A549 (cell line): ENCODE measurements at regions not wholly inside any gene's neighbourhood (a gene's known extent, or its start where the extent isn't known, plus 50 kb on each side); places are given as distances from the start of the nearest gene placed in this dataset.

Experiments used
- ATAC-seq, 2 experiments: fragments of 200-7000 bp in 1 of 2; fragments of >200 bp in 1 of 2; cut with Nextera tagmentation in 1 of 2; cut with Tn5 transposase in 1 of 2; 3 replicates each; pipeline versions ENCODE4 v1.8.0 to v1.9.1; 2018 to 2020; ENCODE audit warnings: mild to moderate bottlenecking in 1 of 2, moderate library complexity in 1 of 2
- CTCF ChIA-PET: fragments of 300-600 bp; sonication (Branson Sonifier 250); formaldehyde crosslinking; extraction: SDS; loops from one replicate; lab custom pipeline; 2021; ENCODE audit warnings: antibody characterized with exemption, inconsistent platforms; lab: Yijun Ruan, JAX
- POLR2A ChIA-PET: fragments of 350-600 bp; formaldehyde crosslinking; extraction: SDS; loops from one replicate; lab custom pipeline; 2021; ENCODE audit warnings: antibody characterized with exemption, inconsistent platforms; lab: Yijun Ruan, JAX
- DNase-seq, 2 experiments: peaks; one replicate each; pipeline versions ENCODE4 v3.0.0 to v3.0.0-alpha.2; 2011 to 2016; ENCODE audit warnings: low read depth in 1 of 2, low spot score in 1 of 2
- FAIRE-seq: peaks from 2 replicates; lab custom pipeline; 2011; peaks lifted over from hg19 to GRCh38; lab: Jason Lieb, UNC
- H3K27ac ChIP-seq, 2 experiments: fragments of >200 bp; sonication (Bioruptor Twin); formaldehyde crosslinking; 3 replicates each; pipeline ENCODE4 v1.5.1; 2016 to 2017
- H3K4me1 ChIP-seq: fragments of >200 bp; sonication (Bioruptor Twin); formaldehyde crosslinking; 3 replicates; pipeline ENCODE4 v1.6.1; 2016
- H3K4me2 ChIP-seq: fragments of >200 bp; sonication (Bioruptor Twin); formaldehyde crosslinking; 3 replicates; pipeline ENCODE4 v1.6.1; 2016
- H3K4me3 ChIP-seq: fragments of >200 bp; sonication (Bioruptor Twin); formaldehyde crosslinking; 3 replicates; pipeline ENCODE4 v1.5.1; 2016
- H3K9me3 ChIP-seq: fragments of >200 bp; sonication (Bioruptor Twin); formaldehyde crosslinking; 3 replicates; pipeline ENCODE4 v1.6.1; 2016
- BCL3 ChIP-seq: fragments of >200 bp; sonication (Bioruptor Twin); formaldehyde crosslinking; IDR thresholded peaks from 3 replicates; pipeline ENCODE4 v1.6.1; 2016
- CBX2 ChIP-seq: fragments of 200-600 bp; sonication (generic); IDR thresholded peaks from 2 replicates; pipeline ENCODE4 v1.6.1; 2016; ENCODE audit warnings: low read depth, mild to moderate bottlenecking, borderline replicate concordance
- CBX8 ChIP-seq: fragments of 200-600 bp; sonication (generic); IDR thresholded peaks from 2 replicates; pipeline ENCODE4 v1.6.1; 2016
- CEBPB ChIP-seq, 2 experiments: fragments of >200 bp in 1 of 2; sonication (Bioruptor Twin) in 1 of 2; formaldehyde crosslinking in 1 of 2; IDR thresholded peaks; 2 replicates each; pipeline ENCODE4 v1.6.1; 2012 to 2016
- E2F6 ChIP-seq: IDR thresholded peaks from 2 replicates; pipeline ENCODE4 v1.6.1; 2012; ENCODE audit warnings: low read depth, borderline replicate concordance
- ESRRA ChIP-seq: fragments of 150-350 bp; IDR thresholded peaks from 2 replicates; pipeline ENCODE4 v1.6.1; 2014; ENCODE audit warnings: mild to moderate bottlenecking, low read length, borderline replicate concordance
- FOSB ChIP-seq: fragments of 250-450 bp; sonication (Bioruptor Pico); IDR thresholded peaks from 2 replicates; pipeline ENCODE4 v1.5.0; 2020; ENCODE audit warnings: mild to moderate bottlenecking, moderate library complexity
- HDAC2 ChIP-seq: fragments of 200-600 bp; sonication (generic); IDR thresholded peaks from 2 replicates; pipeline ENCODE4 v1.6.1; 2016
- HEYL ChIP-seq: fragments of 250-450 bp; sonication (Bioruptor Pico); IDR thresholded peaks from 2 replicates; pipeline ENCODE4 v1.8.0; 2021; ENCODE audit warnings: mild to moderate bottlenecking, moderate library complexity
- HOXB5 ChIP-seq: fragments of 250-450 bp; sonication (Bioruptor Pico); IDR thresholded peaks from 2 replicates; pipeline ENCODE4 v1.5.0; 2020; ENCODE audit warnings: mild to moderate bottlenecking, moderate library complexity
- MAZ ChIP-seq: fragments of 150-350 bp; IDR thresholded peaks from 2 replicates; pipeline ENCODE4 v1.6.1; 2014; ENCODE audit warnings: antibody characterized with exemption, low read depth, low read length, borderline replicate concordance
- MYC ChIP-seq: IDR thresholded peaks from 2 replicates; pipeline ENCODE4 v1.6.1; 2012; ENCODE audit warnings: mild to moderate bottlenecking, inconsistent platforms, low read length, improper control_type of control experiment, borderline replicate concordance
- NPAS2 ChIP-seq: fragments of 250-450 bp; sonication (Bioruptor Pico); IDR thresholded peaks from 2 replicates; pipeline ENCODE4 v1.8.0; 2022; ENCODE audit warnings: mild to moderate bottlenecking, moderate library complexity, borderline replicate concordance
- NR3C1 ChIP-seq: fragments of >200 bp; sonication (Bioruptor Twin); formaldehyde crosslinking; IDR thresholded peaks from 3 replicates; pipeline ENCODE4 v1.6.1; 2017
- PBX3 ChIP-seq: IDR thresholded peaks from 2 replicates; pipeline ENCODE4 v1.6.1; 2012
- POLR2AphosphoS2 ChIP-seq: conservative IDR thresholded peaks from 2 replicates; pipeline ENCODE4 v1.6.1; 2012; ENCODE audit warnings: low read length, improper control_type of control experiment, inconsistent platforms
- RARB ChIP-seq: fragments of 250-450 bp; sonication (Bioruptor Pico); IDR thresholded peaks from 2 replicates; pipeline ENCODE4 v1.8.0; 2021; ENCODE audit warnings: mild to moderate bottlenecking, moderate library complexity
- RNF2 ChIP-seq: fragments of 200-600 bp; sonication (generic); IDR thresholded peaks from 2 replicates; pipeline ENCODE4 v1.6.1; 2016; ENCODE audit warnings: low read depth, mild to moderate bottlenecking, antibody characterized with exemption, moderate library complexity, borderline replicate concordance
- SMC3 ChIP-seq: fragments of >200 bp; sonication (Bioruptor Twin); formaldehyde crosslinking; IDR thresholded peaks from 3 replicates; pipeline ENCODE4 v1.6.1; 2018; ENCODE audit warnings: inconsistent platforms
- TP53 ChIP-seq: fragments of 250-450 bp; sonication (Bioruptor Pico); IDR thresholded peaks from 2 replicates; pipeline ENCODE4 v1.5.0; 2021; ENCODE audit warnings: mild to moderate bottlenecking, moderate library complexity
- ZC3H11A ChIP-seq: fragments of 450-650 bp; IDR thresholded peaks from 2 replicates; pipeline ENCODE4 v1.6.1; 2014; ENCODE audit warnings: antibody characterized with exemption, mild to moderate bottlenecking
- WGBS: methylation state at CpG from one replicate; pipeline ENCODE4 v1.1.6; 2017; ENCODE audit errors: missing lambda C conversion rate; 5-methylcytosine and 5-hydroxymethylcytosine counted together
- TF ChIP-seq, protein P1 (sequence below): fragments of >200 bp; sonication (Bioruptor Twin); formaldehyde crosslinking; IDR thresholded peaks from 3 replicates; pipeline ENCODE4 v1.5.1; 2016

DNA sequence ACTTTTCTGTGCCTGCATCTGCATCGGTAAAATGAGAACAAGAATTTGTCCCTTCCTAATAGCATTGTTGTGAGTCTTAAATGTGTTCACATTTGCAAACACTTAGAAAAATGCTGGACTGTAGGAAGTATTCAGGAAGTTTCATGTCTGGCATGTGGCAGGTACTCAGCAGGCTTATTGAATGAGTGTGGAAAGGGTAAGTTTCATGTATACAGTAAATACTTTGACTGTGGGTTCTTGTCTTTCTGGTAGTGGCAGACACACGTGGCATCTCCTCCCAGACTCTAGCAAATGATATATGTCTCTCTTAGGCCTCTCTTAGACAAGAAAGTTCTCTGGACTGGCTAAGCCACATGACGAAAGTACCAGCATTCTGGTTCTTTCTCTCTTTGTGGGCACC, 179.2 kb downstream of the C11orf91 start:
- ChIA-PET POLR2A (no interaction called here), CTCF (no interaction called here)
- Histone ChIP-seq H3K4me3 (no peak overlapping the region), H3K4me2 (no peak overlapping the region), H3K4me1 (no peaks in the 10 kb centered on the region), H3K27ac (no peak overlapping the region), H3K9me3 (no peaks in the 10 kb centered on the region)
- TF ChIP-seq HDAC2 (no peak), POLR2AphosphoS2 (no peak), MAZ (no peak), HEYL (CRISPR knock-in tag) (no peak), PBX3 (no peak), ZC3H11A (no peak), BCL3 (no peak), MYC (no peak), FOSB (CRISPR knock-in tag) (no peak), CEBPB (IDR thresholded peaks at IDR 0.05) (no peak), NR3C1 (no peak), RNF2 (no peak), CBX2 (no peak), TP53 (CRISPR knock-in tag) (no peak), HOXB5 (CRISPR knock-in tag) (no peak)
- DNase-seq (no peak), ATAC-seq (no peak), FAIRE-seq (no peak)
- 66% methylated on average over 3 of the region's 3 CpGs for WGBS

- no peak overlapping the region for H3K4me3 ChIP-seq
- FAIRE-seq = no peak
- no peak overlapping the region for H3K4me2 ChIP-seq
- WGBS = 62% methylated on average over 1 of the region's 1 CpG
- ChIA-PET POLR2A (no interaction called here), CTCF (interaction anchor here (0.8 kb wide), 2 partner anchors 12 to 99 kb away, joined by 3 to 4 read pairs; no protein-coding TSS in a partner anchor)
- no peak for ATAC-seq
- H3K4me1 ChIP-seq = no peaks in the 10 kb centered on the region
- TF ChIP-seq NR3C1 (no peak), NPAS2 (CRISPR knock-in tag) (no peak), CBX8 (no peak), SMC3 (no peak), RARB (CRISPR knock-in tag) (no peak), ESRRA (no peak), E2F6 (no peak)
- TF ChIP-seq, protein P1, sequence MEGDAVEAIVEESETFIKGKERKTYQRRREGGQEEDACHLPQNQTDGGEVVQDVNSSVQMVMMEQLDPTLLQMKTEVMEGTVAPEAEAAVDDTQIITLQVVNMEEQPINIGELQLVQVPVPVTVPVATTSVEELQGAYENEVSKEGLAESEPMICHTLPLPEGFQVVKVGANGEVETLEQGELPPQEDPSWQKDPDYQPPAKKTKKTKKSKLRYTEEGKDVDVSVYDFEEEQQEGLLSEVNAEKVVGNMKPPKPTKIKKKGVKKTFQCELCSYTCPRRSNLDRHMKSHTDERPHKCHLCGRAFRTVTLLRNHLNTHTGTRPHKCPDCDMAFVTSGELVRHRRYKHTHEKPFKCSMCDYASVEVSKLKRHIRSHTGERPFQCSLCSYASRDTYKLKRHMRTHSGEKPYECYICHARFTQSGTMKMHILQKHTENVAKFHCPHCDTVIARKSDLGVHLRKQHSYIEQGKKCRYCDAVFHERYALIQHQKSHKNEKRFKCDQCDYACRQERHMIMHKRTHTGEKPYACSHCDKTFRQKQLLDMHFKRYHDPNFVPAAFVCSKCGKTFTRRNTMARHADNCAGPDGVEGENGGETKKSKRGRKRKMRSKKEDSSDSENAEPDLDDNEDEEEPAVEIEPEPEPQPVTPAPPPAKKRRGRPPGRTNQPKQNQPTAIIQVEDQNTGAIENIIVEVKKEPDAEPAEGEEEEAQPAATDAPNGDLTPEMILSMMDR = no peak
- H3K9me3 ChIP-seq = no peaks in the 10 kb centered on the region
- H3K27ac ChIP-seq = no peak overlapping the region
- DNase-seq = no peak
Observed at GRCh38 chr11:33520112-33520511, 180.5 kb downstream of the C11orf91 start.
